Adrenal gland (tissue), 5 donors: ENCODE measurements at regions not wholly inside any gene's neighbourhood (a gene's known extent, or its start where the extent isn't known, plus 50 kb on each side); places are given as distances from the start of the nearest gene placed in this dataset.

Source experiments
- CTCF ChIP-seq, 6 experiments: fragments of 450-650 bp in 4 of 6; fragments of 200-600 bp in 2 of 6; sonication (generic) in 1 of 6; IDR thresholded peaks; 1 replicate in 5 of 6; 2 replicates in 1 of 6; pipeline versions ENCODE4 v1.5.1 to v1.8.0; 2016 to 2021; ENCODE audit warnings: antibody characterized with exemption in 6 of 6, mild to moderate bottlenecking in 2 of 6, moderate library complexity in 1 of 6
- POLR2A ChIP-seq, 2 donors: fragments of 450-650 bp; IDR thresholded peaks; one replicate each; pipeline ENCODE4 v1.6.1; 2017; ENCODE audit warnings: antibody characterized with exemption in 2 of 2, mild to moderate bottlenecking in 2 of 2, moderate library complexity in 1 of 2
- donor health status: DM: no; HTN: no; CAD: no.

GRCh38 chr21:17455028-17455353 lies 57.9 kb upstream of the CXADR start:
- TF ChIP-seq CTCF (IDR thresholded peaks at IDR 0.05) (no peak), POLR2A (IDR thresholded peaks at IDR 0.05) (no peak)
